ENCODE measurements at regions not wholly inside any gene's neighbourhood (a gene's known extent, or its start where the extent isn't known, plus 50 kb on each side); places are given as distances from the start of the nearest gene placed in this dataset.

- TF ChIP-seq, protein P1, sequence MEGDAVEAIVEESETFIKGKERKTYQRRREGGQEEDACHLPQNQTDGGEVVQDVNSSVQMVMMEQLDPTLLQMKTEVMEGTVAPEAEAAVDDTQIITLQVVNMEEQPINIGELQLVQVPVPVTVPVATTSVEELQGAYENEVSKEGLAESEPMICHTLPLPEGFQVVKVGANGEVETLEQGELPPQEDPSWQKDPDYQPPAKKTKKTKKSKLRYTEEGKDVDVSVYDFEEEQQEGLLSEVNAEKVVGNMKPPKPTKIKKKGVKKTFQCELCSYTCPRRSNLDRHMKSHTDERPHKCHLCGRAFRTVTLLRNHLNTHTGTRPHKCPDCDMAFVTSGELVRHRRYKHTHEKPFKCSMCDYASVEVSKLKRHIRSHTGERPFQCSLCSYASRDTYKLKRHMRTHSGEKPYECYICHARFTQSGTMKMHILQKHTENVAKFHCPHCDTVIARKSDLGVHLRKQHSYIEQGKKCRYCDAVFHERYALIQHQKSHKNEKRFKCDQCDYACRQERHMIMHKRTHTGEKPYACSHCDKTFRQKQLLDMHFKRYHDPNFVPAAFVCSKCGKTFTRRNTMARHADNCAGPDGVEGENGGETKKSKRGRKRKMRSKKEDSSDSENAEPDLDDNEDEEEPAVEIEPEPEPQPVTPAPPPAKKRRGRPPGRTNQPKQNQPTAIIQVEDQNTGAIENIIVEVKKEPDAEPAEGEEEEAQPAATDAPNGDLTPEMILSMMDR (IDR thresholded peaks at IDR 0.05; ENCODE audit: insufficient read depth, low read depth, low read length) = no peak
- DNase-seq (ENCODE audit: low read depth) = no peak
- no peak overlapping the region for H3K4me3 ChIP-seq (ENCODE audit: low read depth, low read length)
Measured at GRCh38 chr1:93013145-93014065, 52.1 kb upstream of the DIPK1A start.

DNA sequence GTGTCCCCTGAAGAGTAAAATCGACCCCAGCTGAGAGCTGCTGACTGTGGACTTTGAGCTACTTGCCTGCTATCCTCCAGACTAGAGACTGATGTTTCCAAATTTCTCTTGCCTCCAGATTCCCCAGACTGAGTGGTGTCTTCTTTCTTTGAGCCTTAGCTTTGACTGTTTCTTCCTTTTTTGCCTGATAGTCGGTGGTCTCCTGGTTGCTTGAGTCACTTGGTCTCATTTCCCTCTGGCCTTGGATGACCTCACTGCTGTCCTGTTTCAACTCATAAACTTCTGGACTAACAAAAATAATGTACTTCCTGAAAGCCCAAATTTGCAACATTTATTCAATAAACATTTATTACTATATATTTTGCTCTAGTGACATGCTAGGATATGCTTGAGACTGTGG, 52.9 kb upstream of the DIPK1A start:
- DNase-seq (ENCODE audit: low read depth) = no peak
- no peak overlapping the region for H3K4me3 ChIP-seq (ENCODE audit: low read depth, low read length)
- TF ChIP-seq, protein P1 (IDR thresholded peaks at IDR 0.05; ENCODE audit: insufficient read depth, low read depth, low read length) = no peak

- no peak overlapping the region for H3K4me3 ChIP-seq (ENCODE audit: low read depth, low read length)
- TF ChIP-seq, protein P1 (IDR thresholded peaks at IDR 0.05; ENCODE audit: insufficient read depth, low read depth, low read length) = no peak
- no peak for DNase-seq (ENCODE audit: low read depth)
Measured at GRCh38 chr1:93015590-93015989, 54.3 kb upstream of the DIPK1A start.

- peak; percentile 55 for DNase-seq (ENCODE audit: low read depth)
Measured at GRCh38 chr1:93016171-93016570, 54.9 kb upstream of the DIPK1A start.

GRCh38 chr1:93021539-93022134, 57.4 kb upstream of the MTF2 start:
- H3K4me3 ChIP-seq (ENCODE audit: low read depth, low read length) = no peak overlapping the region
- TF ChIP-seq, protein P1 (IDR thresholded peaks at IDR 0.05; ENCODE audit: insufficient read depth, low read depth, low read length) = peak; percentile 79
- DNase-seq (ENCODE audit: low read depth) = peak; percentile 52

More at GRCh38 chr1:93016171-93016570, 54.9 kb upstream of the DIPK1A start:
- H3K4me3 ChIP-seq (ENCODE audit: low read depth, low read length) = no peak overlapping the region
- TF ChIP-seq, protein P1 (IDR thresholded peaks at IDR 0.05; ENCODE audit: insufficient read depth, low read depth, low read length) = no peak

GRCh38 chr1:93022580-93022979, 56.5 kb upstream of the MTF2 start:
- TF ChIP-seq, protein P1 (IDR thresholded peaks at IDR 0.05; ENCODE audit: insufficient read depth, low read depth, low read length) = no peak
- H3K4me3 ChIP-seq (ENCODE audit: low read depth, low read length) = no peak overlapping the region
- DNase-seq (ENCODE audit: low read depth) = no peak
